ENCODE measurements at regions not wholly inside any gene's neighbourhood (a gene's known extent, or its start where the extent isn't known, plus 50 kb on each side); places are given as distances from the start of the nearest gene placed in this dataset.

DNA sequence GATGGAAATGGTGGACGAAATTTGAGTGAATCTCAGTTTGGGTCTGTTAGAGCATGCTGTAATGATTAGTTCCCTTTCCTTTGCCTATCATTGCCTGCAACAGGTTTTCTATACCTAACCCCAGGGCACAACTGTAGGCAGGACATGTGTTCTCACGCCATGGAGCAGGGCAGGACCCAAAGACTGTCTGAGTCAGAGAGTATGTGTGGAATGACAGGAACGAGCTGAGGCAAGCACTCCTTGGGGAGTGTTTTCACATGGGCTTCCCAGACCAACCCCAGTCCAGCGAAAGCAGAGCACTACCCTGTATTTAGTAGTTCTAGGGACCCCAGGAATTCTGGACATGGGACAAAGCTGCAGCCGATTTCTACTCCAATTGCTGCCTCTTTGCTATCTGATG, 234.2 kb downstream of the HACE1 start:
- Histone ChIP-seq H3K27me3 (ENCODE audit: control insufficient read depth in 1 of 2, insufficient read depth in 2 of 2, low read length in 2 of 2) (no peaks in the 10 kb centered on the region), H3K79me2 (ENCODE audit: insufficient read depth, low read length) (no peaks in the 10 kb centered on the region), H3K27ac (ENCODE audit: extremely low read length, insufficient read depth, low read length) (no peak overlapping the region), H4K20me1 (ENCODE audit: insufficient read depth, low read length) (no peaks in the 10 kb centered on the region), H3K4me1 (ENCODE audit: insufficient read depth, low read length) (no peaks in the 10 kb centered on the region), H3K36me3 (replicated peaks in 1 of 2; ENCODE audit: control insufficient read depth in 1 of 2, insufficient read depth in 2 of 2, low read length in 2 of 2) (no peaks in the 10 kb centered on the region), H3K4me2 (ENCODE audit: low read depth, low read length) (no peak overlapping the region), H3K4me3 (replicated peaks in 1 of 3; ENCODE audit: insufficient read depth in 1 of 3, low read depth in 2 of 3, low read length in 3 of 3) (no peak overlapping the region), H3K9ac (ENCODE audit: insufficient read depth, low read depth, low read length) (no peak overlapping the region), H2AFZ (ENCODE audit: low read length) (no peak overlapping the region), H3K9me3 (ENCODE audit: low read length) (no peaks in the 10 kb centered on the region)
- in situ Hi-C loops (cut with HindIII; ENCODE audit: extremely low pct_ligation_motif_present, low pct_unique_long_range_greater_than_20kb) = no loop called here
- no peak for DNase-seq (ENCODE audit: low spot score)
- BruUV-seq (replicated peaks) = no TSS peak
- CTCF ChIA-PET (ENCODE audit: low intra/inter-chr PET ratio, low total read pairs) = no interaction called here
- no peak for FAIRE-seq
- 0% methylated on average over 3 of the region's 5 CpGs for WGBS (ENCODE audit: low lambda C conversion rate)
- ATAC-seq = peak; percentile 68; the same call in 2 of the 3 replicates
- TF ChIP-seq RFX1 (IDR thresholded peaks at IDR 0.05) (no peak), ZMYM3 (CRISPR knock-in tag; IDR thresholded peaks at IDR 0.05) (no peak), YEATS2 (CRISPR knock-in tag; IDR thresholded peaks at IDR 0.05; ENCODE audit: borderline replicate concordance) (no peak), ZNF326 (CRISPR knock-in tag; IDR thresholded peaks at IDR 0.05; ENCODE audit: borderline replicate concordance) (no peak), TEAD3 (CRISPR knock-in tag; optimal IDR thresholded peaks at IDR 0.05; ENCODE audit: borderline replicate concordance) (peak; percentile 22)
- TF ChIP-seq, protein P1, sequence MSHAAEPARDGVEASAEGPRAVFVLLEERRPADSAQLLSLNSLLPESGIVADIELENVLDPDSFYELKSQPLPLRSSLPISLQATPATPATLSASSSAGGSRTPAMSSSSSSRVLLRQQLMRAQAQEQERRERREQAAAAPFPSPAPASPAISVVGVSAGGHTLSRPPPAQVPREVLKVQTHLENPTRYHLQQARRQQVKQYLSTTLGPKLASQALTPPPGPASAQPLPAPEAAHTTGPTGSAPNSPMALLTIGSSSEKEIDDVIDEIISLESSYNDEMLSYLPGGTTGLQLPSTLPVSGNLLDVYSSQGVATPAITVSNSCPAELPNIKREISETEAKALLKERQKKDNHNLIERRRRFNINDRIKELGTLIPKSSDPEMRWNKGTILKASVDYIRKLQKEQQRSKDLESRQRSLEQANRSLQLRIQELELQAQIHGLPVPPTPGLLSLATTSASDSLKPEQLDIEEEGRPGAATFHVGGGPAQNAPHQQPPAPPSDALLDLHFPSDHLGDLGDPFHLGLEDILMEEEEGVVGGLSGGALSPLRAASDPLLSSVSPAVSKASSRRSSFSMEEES (CRISPR knock-in tag; IDR thresholded peaks at IDR 0.05) = no peak
- POLR2A ChIA-PET = no interaction called here
- intact Hi-C loops (cut with micrococcal nuclease; ENCODE audit: unreplicated experiment) = no loop called here

DNA sequence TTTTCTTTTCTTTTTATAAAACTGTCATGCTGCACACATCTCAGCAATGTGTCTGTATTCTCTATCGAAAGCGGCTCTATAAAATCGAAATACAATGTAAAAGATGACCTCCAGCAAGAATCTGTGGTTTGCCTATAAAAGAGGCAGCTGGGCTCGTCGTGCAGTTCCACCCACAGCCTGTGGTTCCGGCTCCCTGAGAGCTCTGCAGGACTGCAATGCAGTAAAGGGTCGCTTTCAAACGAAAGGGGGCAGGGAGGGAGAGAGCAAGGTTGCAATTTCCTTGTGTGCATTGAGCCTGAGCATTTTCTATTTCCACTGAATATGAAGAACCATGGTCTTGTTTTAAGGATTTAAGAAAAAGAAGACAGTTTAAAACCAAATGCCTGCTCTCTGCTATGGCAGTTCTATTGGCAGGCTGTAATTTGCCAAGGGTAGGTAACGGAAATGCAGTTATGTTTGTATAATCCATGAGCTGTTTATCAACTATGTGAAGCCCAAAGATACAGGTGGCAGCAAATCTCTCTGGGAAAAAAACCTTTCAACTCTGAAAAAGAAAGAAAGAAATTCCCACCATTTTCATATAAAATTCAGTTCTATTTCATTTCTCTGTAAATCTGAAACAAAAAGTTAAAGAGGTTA, 236.5 kb downstream of the HACE1 start:
- in situ Hi-C loops (cut with HindIII; ENCODE audit: extremely low pct_ligation_motif_present, low pct_unique_long_range_greater_than_20kb) = no loop called here
- ChIA-PET POLR2A (no interaction called here), CTCF (ENCODE audit: low intra/inter-chr PET ratio, low total read pairs) (no interaction called here)
- no peaks in the 10 kb centered on the region for H3K9me3 ChIP-seq (ENCODE audit: low read length)
- no peak overlapping the region for H3K4me2 ChIP-seq (ENCODE audit: low read depth, low read length)
- WGBS (ENCODE audit: low lambda C conversion rate) = 4% methylated on average over 9 of the region's 9 CpGs
- H3K4me3 ChIP-seq (replicated peaks in 1 of 3; ENCODE audit: insufficient read depth in 1 of 3, low read depth in 2 of 3, low read length in 3 of 3) = no peak overlapping the region
- TF ChIP-seq ZBTB42 (CRISPR knock-in tag; IDR thresholded peaks at IDR 0.05) (no peak), CEBPG (CRISPR knock-in tag; IDR thresholded peaks at IDR 0.05) (no peak), NBN (conservative IDR thresholded peaks at IDR 0.05) (no peak), KDM3A (CRISPR knock-in tag; IDR thresholded peaks at IDR 0.05; ENCODE audit: low read depth) (no peak), ZBTB38 (CRISPR knock-in tag; IDR thresholded peaks at IDR 0.05) (no peak), ZNF274 (CRISPR knock-in tag; IDR thresholded peaks at IDR 0.05) (no peak), ZSCAN21 (CRISPR knock-in tag; IDR thresholded peaks at IDR 0.05; ENCODE audit: borderline replicate concordance) (no peak), ZNF746 (CRISPR knock-in tag; IDR thresholded peaks at IDR 0.05) (no peak), MIER2 (CRISPR knock-in tag; IDR thresholded peaks at IDR 0.05) (no peak)
- H3K9ac ChIP-seq (ENCODE audit: insufficient read depth, low read depth, low read length) = no peak overlapping the region
- FAIRE-seq (no peak), DNase-seq (ENCODE audit: low spot score) (no peak), ATAC-seq (peak; percentile 73)
- H2AFZ ChIP-seq (ENCODE audit: low read length) = no peak overlapping the region
- intact Hi-C loops (cut with micrococcal nuclease; ENCODE audit: unreplicated experiment) = no loop called here
- H3K36me3 ChIP-seq (replicated peaks in 1 of 2; ENCODE audit: control insufficient read depth in 1 of 2, insufficient read depth in 2 of 2, low read length in 2 of 2) = no peaks in the 10 kb centered on the region
- no peaks in the 10 kb centered on the region for H4K20me1 ChIP-seq (ENCODE audit: insufficient read depth, low read length)
- H3K27ac ChIP-seq (ENCODE audit: extremely low read length, insufficient read depth, low read length) = no peak overlapping the region
- BruUV-seq (replicated peaks) = no TSS peak
- no peaks in the 10 kb centered on the region for H3K79me2 ChIP-seq (ENCODE audit: insufficient read depth, low read length)
- H3K4me1 ChIP-seq (ENCODE audit: insufficient read depth, low read length) = no peaks in the 10 kb centered on the region
- no peaks in the 10 kb centered on the region for H3K27me3 ChIP-seq (ENCODE audit: control insufficient read depth in 1 of 2, insufficient read depth in 2 of 2, low read length in 2 of 2)

All from HepG2 (cell line).